ENCODE measurements at regions not wholly inside any gene's neighbourhood (a gene's known extent, or its start where the extent isn't known, plus 50 kb on each side); places are given as distances from the start of the nearest gene placed in this dataset.

GRCh38 chr13:76777096-76777495 is 109.1 kb downstream of the KCTD12 start:
- Histone ChIP-seq H2BK12ac (ENCODE audit: low read depth, low read length) (no peak overlapping the region), H3K56ac (replicated peaks; ENCODE audit: insufficient read length, low read depth, low read length) (no peak overlapping the region), H3K27ac (ENCODE audit: low read depth, low read length) (no peak overlapping the region), H2AK5ac (ENCODE audit: low read depth, low read length) (no peak overlapping the region), H4K20me1 (replicated peaks in 1 of 2; ENCODE audit: control insufficient read depth in 1 of 2, insufficient read depth in 2 of 2, low read length in 2 of 2) (no peaks in the 10 kb centered on the region), H3K79me2 (ENCODE audit: control insufficient read depth in 1 of 2, insufficient read depth in 2 of 2, low read length in 2 of 2) (no peaks in the 10 kb centered on the region), H2BK5ac (ENCODE audit: low read depth, low read length) (no peak overlapping the region), H4K91ac (replicated peaks; ENCODE audit: insufficient read length, low read length) (no peak overlapping the region), H3K9me3 (ENCODE audit: insufficient read depth in 2 of 2, low read depth in 1 of 2, low read length in 1 of 2) (no peaks in the 10 kb centered on the region), H3K79me1 (ENCODE audit: low read depth, low read length) (no peaks in the 10 kb centered on the region), H3K4me3 (ENCODE audit: extremely low read depth in 1 of 4, insufficient read depth in 2 of 4, low read depth in 3 of 4, low read length in 4 of 4) (no peak overlapping the region), H3K36me3 (ENCODE audit: control insufficient read depth in 2 of 4, insufficient read depth in 4 of 4, low read length in 3 of 4) (no peaks in the 10 kb centered on the region), H4K8ac (ENCODE audit: extremely low read depth, insufficient read depth, low read length) (no peak overlapping the region), H3K4me1 (replicated peaks in 1 of 4; ENCODE audit: control insufficient read depth in 3 of 4, insufficient read depth in 4 of 4, low read length in 3 of 4) (no peaks in the 10 kb centered on the region), H3K23me2 (ENCODE audit: low read depth, low read length) (no peaks in the 10 kb centered on the region; the same call in 1 of the 2 replicates), H3K18ac (ENCODE audit: extremely low read depth, low read length) (no peak overlapping the region), H3K23ac (ENCODE audit: insufficient read length) (no peak overlapping the region), H2BK15ac (ENCODE audit: low read length) (no peak overlapping the region), H3K9ac (replicated peaks in 1 of 4; ENCODE audit: extremely low read depth in 1 of 4, low read depth in 3 of 4, low read length in 3 of 4) (no peak overlapping the region), H3K4ac (replicated peaks; ENCODE audit: insufficient read length, low read depth, low read length) (no peak overlapping the region), H2BK20ac (ENCODE audit: low read length) (no peak overlapping the region), H2BK120ac (replicated peaks; ENCODE audit: low read depth, low read length) (no peak overlapping the region), H4K5ac (ENCODE audit: insufficient read length, low read depth, low read length) (no peak overlapping the region), H3K14ac (ENCODE audit: insufficient read length) (no peak overlapping the region), H2AFZ (ENCODE audit: low read length) (no peak overlapping the region), H3K27me3 (replicated peaks in 1 of 4; ENCODE audit: control insufficient read depth in 3 of 4, extremely low read depth in 1 of 4, insufficient read depth in 3 of 4, low read length in 3 of 4) (no peaks in the 10 kb centered on the region), H3K4me2 (ENCODE audit: insufficient read depth in 1 of 2, low read depth in 2 of 2, low read length in 2 of 2) (no peak overlapping the region)
- 89% methylated on average over 1 of the region's 1 CpG; no CpG with 5 or more reads in 1 of the 2 experiments for WGBS, 2 experiments (ENCODE audit: extremely low coverage in 1 of 2, insufficient coverage in 1 of 2, insufficient read length in 1 of 2, insufficient replicate concordance in 2 of 2, low coverage in 1 of 2, low lambda C conversion rate in 2 of 2, missing lambda C conversion rate in 1 of 2)
- no peak for DNase-seq (ENCODE audit: low read depth in 1 of 2, low spot score in 2 of 2)
- ChIA-PET CTCF (ENCODE audit: partially characterized antibody) (interaction anchor here (1.0 kb wide), 1 partner anchor 109 kb away, joined by 3 read pairs; no protein-coding TSS in a partner anchor), POLR2A (ENCODE audit: partially characterized antibody) (no interaction called here)
- no peak for TF ChIP-seq SRF (IDR thresholded peaks at IDR 0.05; ENCODE audit: low read depth, low read length)
- no peak for TF ChIP-seq MAX (IDR thresholded peaks at IDR 0.05)
- no peak for TF ChIP-seq JUND (IDR thresholded peaks at IDR 0.05; ENCODE audit: low read length)
- TF ChIP-seq PHF8 (conservative IDR thresholded peaks at IDR 0.05; ENCODE audit: low read depth, low read length): no peak
- no peak for TF ChIP-seq CHD1 (IDR thresholded peaks at IDR 0.05; ENCODE audit: low read depth, low read length)
- no peak for TF ChIP-seq CTBP2 (IDR thresholded peaks at IDR 0.05; ENCODE audit: borderline replicate concordance, insufficient read depth, insufficient read length, low read length)
- TF ChIP-seq CBX8 (IDR thresholded peaks at IDR 0.05; ENCODE audit: borderline replicate concordance, low read depth, low read length): no peak
- TF ChIP-seq E2F6 (IDR thresholded peaks at IDR 0.05): no peak
- no peak for TF ChIP-seq RBBP5 (IDR thresholded peaks at IDR 0.05; ENCODE audit: borderline replicate concordance, low read depth, low read length)
- no peak for TF ChIP-seq SIN3A (conservative IDR thresholded peaks at IDR 0.05 in 1 of 2, IDR thresholded peaks at IDR 0.05 in 1 of 2; ENCODE audit: low read depth in 1 of 2, low read length in 2 of 2)
- no peak for TF ChIP-seq EGR1 (IDR thresholded peaks at IDR 0.05; ENCODE audit: borderline replicate concordance, low read depth, low read length)
- no peak for TF ChIP-seq SP2 (IDR thresholded peaks at IDR 0.05; ENCODE audit: low read length)
- no peak for FAIRE-seq

Data from H1 (cell line).